ENCODE measurements at regions not wholly inside any gene's neighbourhood (a gene's known extent, or its start where the extent isn't known, plus 50 kb on each side); places are given as distances from the start of the nearest gene placed in this dataset.

GRCh38 chr17:45675892-45676291 lies 108.2 kb upstream of the CRHR1 start:
- ATAC-seq (no peak), DNase-seq (ENCODE audit: low read depth, low spot score) (no peak)
- BruUV-seq (replicated peaks): no TSS peak
- POLR2A ChIA-PET: no interaction called here
- intact Hi-C loops (cut with micrococcal nuclease; ENCODE audit: unreplicated experiment): no loop called here
- H3K4me3 ChIP-seq (ENCODE audit: low read depth in 2 of 2, low read length in 2 of 2): no peak overlapping the region
- H3K27me3 ChIP-seq (ENCODE audit: control insufficient read depth, insufficient read depth, low read length): 0 out of 2 replicates have a peak, but pooled peaks cover 2% of the 10 kb centered on the region
- TF ChIP-seq CTCF (IDR thresholded peaks at IDR 0.05): no peak
- TF ChIP-seq REST (IDR thresholded peaks at IDR 0.05; ENCODE audit: insufficient read depth in 1 of 2, low read depth in 2 of 2, low read length in 1 of 2): no peak
- no peak for TF ChIP-seq SIN3A (IDR thresholded peaks at IDR 0.05; ENCODE audit: borderline replicate concordance, insufficient read depth, low read depth, low read length)
- no peak for TF ChIP-seq POLR2AphosphoS5 (IDR thresholded peaks at IDR 0.05; ENCODE audit: low read depth, low read length)
- TF ChIP-seq TCF7L2 (IDR thresholded peaks at IDR 0.05; ENCODE audit: low read depth, low read length): no peak
- H3K9me3 ChIP-seq (ENCODE audit: control insufficient read depth, insufficient read depth, low read depth, low read length): no peaks in the 10 kb centered on the region
- in situ Hi-C loops (cut with HindIII; ENCODE audit: low pct_unique_long_range_greater_than_20kb, low sequenced_read_pairs): no loop called here
- CTCF ChIA-PET: no interaction called here
- no peak overlapping the region for H3K27ac ChIP-seq (ENCODE audit: low read length)
- no peaks in the 10 kb centered on the region for H3K4me1 ChIP-seq (ENCODE audit: control insufficient read depth, insufficient read depth, low read length)
- H3K36me3 ChIP-seq (ENCODE audit: control insufficient read depth, insufficient read depth, low read length): no peaks in the 10 kb centered on the region

- DNase-seq (ENCODE audit: low read depth, low spot score) (no peak), ATAC-seq (no peak)
- no peaks in the 10 kb centered on the region for H3K36me3 ChIP-seq (ENCODE audit: control insufficient read depth, insufficient read depth, low read length)
- H3K9me3 ChIP-seq (ENCODE audit: control insufficient read depth, insufficient read depth, low read depth, low read length): no peaks in the 10 kb centered on the region
- CTCF ChIA-PET: no interaction called here
- BruUV-seq (replicated peaks): no TSS peak
- TF ChIP-seq POLR2AphosphoS5 (IDR thresholded peaks at IDR 0.05; ENCODE audit: low read depth, low read length): no peak
- TF ChIP-seq CTCF (IDR thresholded peaks at IDR 0.05): no peak
- no peak for TF ChIP-seq TCF7L2 (IDR thresholded peaks at IDR 0.05; ENCODE audit: low read depth, low read length)
- no peak for TF ChIP-seq REST (IDR thresholded peaks at IDR 0.05; ENCODE audit: insufficient read depth in 1 of 2, low read depth in 2 of 2, low read length in 1 of 2)
- TF ChIP-seq SIN3A (IDR thresholded peaks at IDR 0.05; ENCODE audit: borderline replicate concordance, insufficient read depth, low read depth, low read length): no peak
- no peak overlapping the region for H3K4me3 ChIP-seq (ENCODE audit: low read depth in 2 of 2, low read length in 2 of 2)
- POLR2A ChIA-PET: interaction anchor here (0.6 kb wide), 1 partner anchor 20 kb away, joined by 12 read pairs; no protein-coding TSS in a partner anchor
- H3K27me3 ChIP-seq (ENCODE audit: control insufficient read depth, insufficient read depth, low read length): 0 out of 2 replicates have a peak, but pooled peaks cover 2% of the 10 kb centered on the region
- intact Hi-C loops (cut with micrococcal nuclease; ENCODE audit: unreplicated experiment) (no loop called here), in situ Hi-C loops (cut with HindIII; ENCODE audit: low pct_unique_long_range_greater_than_20kb, low sequenced_read_pairs) (no loop called here)
- no peak overlapping the region for H3K27ac ChIP-seq (ENCODE audit: low read length)
- H3K4me1 ChIP-seq (ENCODE audit: control insufficient read depth, insufficient read depth, low read length): no peaks in the 10 kb centered on the region
Observed at GRCh38 chr17:45676695-45677094, 107.4 kb upstream of the CRHR1 start.

All from Panc1 (cell line).